H1 (cell line): ENCODE measurements at regions not wholly inside any gene's neighbourhood (a gene's known extent, or its start where the extent isn't known, plus 50 kb on each side); places are given as distances from the start of the nearest gene placed in this dataset.
A peak's percentile ranks its signal among the peaks of the same experiment; 100 is the strongest.

ENCODE experiments used
- CTCF ChIA-PET: fragments of 300-600 bp; sonication (Branson Sonifier 250); formaldehyde crosslinking; loops from one replicate; lab custom pipeline; 2021; ENCODE audit not compliant: partially characterized antibody; lab: Charles Lee
- POLR2A ChIA-PET: fragments of 300-600 bp; sonication (Branson Sonifier 250); formaldehyde crosslinking; loops from one replicate; lab custom pipeline; 2021; ENCODE audit warnings: inconsistent platforms; ENCODE audit not compliant: partially characterized antibody; lab: Charles Lee
- DNase-seq, 2 experiments: peaks; one replicate each; pipeline versions ENCODE4 v3.0.0 to v3.0.0-alpha.2; 2010 to 2022; ENCODE audit warnings: low spot score in 2 of 2, low read depth in 1 of 2, mixed read lengths in 1 of 2
- FAIRE-seq: peaks from 2 replicates; lab custom pipeline; 2011; peaks lifted over from hg19 to GRCh38; lab: Jason Lieb, UNC
- H2AFZ ChIP-seq: 2 replicates; pipeline ENCODE4 v1.8.1; 2012; ENCODE audit warnings: low read length, inconsistent platforms
- H2AK5ac ChIP-seq: 2 replicates; pipeline ENCODE4 v1.6.1; 2013; ENCODE audit warnings: low read depth, low read length
- H2BK120ac ChIP-seq: replicated peaks from 2 replicates; pipeline ENCODE3; 2013; ENCODE audit warnings: low read depth, low read length, inconsistent platforms
- H2BK12ac ChIP-seq: 2 replicates; pipeline ENCODE4 v1.6.1; 2013; ENCODE audit warnings: low read depth, low read length
- H2BK15ac ChIP-seq: 2 replicates; pipeline ENCODE4 v1.6.1; 2013; ENCODE audit warnings: low read length
- H2BK20ac ChIP-seq: 2 replicates; pipeline ENCODE4 v1.6.1; 2013; ENCODE audit warnings: low read length
- H2BK5ac ChIP-seq: 2 replicates; pipeline ENCODE4 v1.6.1; 2013; ENCODE audit warnings: low read depth, low read length
- H3K14ac ChIP-seq: 2 replicates; pipeline ENCODE4 v1.6.1; 2013; ENCODE audit warnings: inconsistent platforms; ENCODE audit not compliant: insufficient read length
- H3K18ac ChIP-seq: 2 replicates; pipeline ENCODE4 v1.6.1; 2013; ENCODE audit warnings: low read length; ENCODE audit errors: extremely low read depth
- H3K23ac ChIP-seq: 2 replicates; pipeline ENCODE4 v1.6.1; 2013; ENCODE audit warnings: inconsistent platforms; ENCODE audit not compliant: insufficient read length
- H3K23me2 ChIP-seq: 2 replicates; pipeline ENCODE4 v1.6.1; 2013; ENCODE audit warnings: low read depth, low read length
- H3K27ac ChIP-seq: 2 replicates; pipeline ENCODE4 v1.6.1; 2011; ENCODE audit warnings: low read depth, low read length, inconsistent platforms
- H3K27me3 ChIP-seq, 4 experiments: replicated peaks in 1 of 4; 1 replicate in 1 of 4; 2 replicates in 3 of 4; pipeline versions ENCODE4 v1.6.1 to v1.8.1; 2011 to 2013; ENCODE audit warnings: low read length in 3 of 4, mild to moderate bottlenecking in 3 of 4, inconsistent platforms in 2 of 4, mixed read lengths in 2 of 4, moderate library complexity in 1 of 4; ENCODE audit not compliant: control insufficient read depth in 3 of 4, insufficient read depth in 3 of 4; ENCODE audit errors: extremely low read depth in 1 of 4
- H3K36me3 ChIP-seq, 4 experiments: 2 replicates each; pipeline versions ENCODE4 v1.6.1 to v1.8.1; 2011 to 2013; ENCODE audit warnings: mild to moderate bottlenecking in 4 of 4, low read length in 3 of 4, moderate library complexity in 2 of 4, control low read depth in 1 of 4, inconsistent platforms in 1 of 4; ENCODE audit not compliant: insufficient read depth in 4 of 4, control insufficient read depth in 2 of 4
- H3K4ac ChIP-seq: replicated peaks from 2 replicates; pipeline ENCODE3; 2013; ENCODE audit warnings: low read length, low read depth, mixed read lengths, inconsistent platforms; ENCODE audit not compliant: insufficient read length
- H3K4me1 ChIP-seq, 4 experiments: replicated peaks in 1 of 4; 1 replicate in 1 of 4; 2 replicates in 3 of 4; pipeline versions ENCODE4 v1.6.1 to v1.8.1; 2011 to 2013; ENCODE audit warnings: low read length in 3 of 4, inconsistent platforms in 2 of 4, mixed read lengths in 1 of 4; ENCODE audit not compliant: insufficient read depth in 4 of 4, control insufficient read depth in 3 of 4
- H3K4me2 ChIP-seq, 2 experiments: 2 replicates each; pipeline versions ENCODE4 v1.6.1 to v1.8.1; 2011 to 2013; ENCODE audit warnings: low read depth in 2 of 2, low read length in 2 of 2, control low read depth in 1 of 2, inconsistent platforms in 1 of 2, mild to moderate bottlenecking in 1 of 2; ENCODE audit not compliant: insufficient read depth in 1 of 2
- H3K4me3 ChIP-seq, 4 experiments: fragments of 200-600, 300-600 bp in 1 of 4; sonication (generic), shearing (Covaris generic), sonication (Bioruptor Twin) in 1 of 4; 2 replicates each; pipeline versions ENCODE4 v1.5.1 to v1.8.1; 2011 to 2016; ENCODE audit warnings: low read length in 4 of 4, low read depth in 3 of 4, control low read depth in 2 of 4, inconsistent platforms in 2 of 4, mild to moderate bottlenecking in 2 of 4, mixed read lengths in 1 of 4, moderate library complexity in 1 of 4; ENCODE audit not compliant: insufficient read depth in 2 of 4; ENCODE audit errors: extremely low read depth in 1 of 4
- H3K56ac ChIP-seq: replicated peaks from 2 replicates; pipeline ENCODE3; 2013; ENCODE audit warnings: low read depth, mild to moderate bottlenecking, mixed read lengths, low read length, inconsistent platforms; ENCODE audit not compliant: insufficient read length
- H3K79me1 ChIP-seq: 2 replicates; pipeline ENCODE4 v1.6.1; 2013; ENCODE audit warnings: low read depth, low read length, control low read depth
- H3K79me2 ChIP-seq, 2 experiments: 2 replicates each; pipeline versions ENCODE4 v1.6.1 to v1.8.1; 2012 to 2013; ENCODE audit warnings: low read length in 2 of 2, mild to moderate bottlenecking in 2 of 2, inconsistent platforms in 1 of 2; ENCODE audit not compliant: insufficient read depth in 2 of 2, control insufficient read depth in 1 of 2
- H3K9ac ChIP-seq, 4 experiments: replicated peaks in 1 of 4; 1 replicate in 1 of 4; 2 replicates in 3 of 4; pipeline versions ENCODE4 v1.6.1 to v1.8.1; 2011 to 2013; ENCODE audit warnings: low read depth in 3 of 4, low read length in 3 of 4, control low read depth in 2 of 4, mild to moderate bottlenecking in 2 of 4, moderate library complexity in 2 of 4, inconsistent platforms in 1 of 4; ENCODE audit errors: extremely low read depth in 1 of 4
- H3K9me3 ChIP-seq, 2 experiments: 2 replicates each; pipeline versions ENCODE4 v1.6.1 to v1.8.1; 2012 to 2013; ENCODE audit warnings: mild to moderate bottlenecking in 2 of 2, moderate library complexity in 2 of 2, control low read depth in 1 of 2, inconsistent platforms in 1 of 2, low read depth in 1 of 2, low read length in 1 of 2, mixed read lengths in 1 of 2; ENCODE audit not compliant: insufficient read depth in 2 of 2
- H4K20me1 ChIP-seq, 2 experiments: replicated peaks in 1 of 2; 2 replicates each; pipeline versions ENCODE3 to v1.8.1; 2011 to 2013; ENCODE audit warnings: inconsistent platforms in 2 of 2, low read length in 2 of 2, mild to moderate bottlenecking in 1 of 2; ENCODE audit not compliant: insufficient read depth in 2 of 2, control insufficient read depth in 1 of 2
- H4K5ac ChIP-seq: 2 replicates; pipeline ENCODE4 v1.6.1; 2013; ENCODE audit warnings: low read length, low read depth, mixed read lengths, inconsistent platforms; ENCODE audit not compliant: insufficient read length
- H4K8ac ChIP-seq: 2 replicates; pipeline ENCODE4 v1.8.0; 2013; ENCODE audit warnings: mild to moderate bottlenecking, moderate library complexity, low read length, inconsistent platforms; ENCODE audit not compliant: insufficient read depth; ENCODE audit errors: extremely low read depth
- H4K91ac ChIP-seq: replicated peaks from 2 replicates; pipeline ENCODE3; 2013; ENCODE audit warnings: low read length, mixed read lengths, inconsistent platforms; ENCODE audit not compliant: insufficient read length
- TCF12 ChIP-seq: IDR thresholded peaks from 2 replicates; pipeline ENCODE4 v1.6.1; 2011; ENCODE audit warnings: low read depth, mild to moderate bottlenecking, low read length
- WGBS, 2 experiments: shearing (Covaris generic) in 1 of 2; methylation state at CpG; one replicate each; pipeline versions ENCODE4 v1.1.6 to v1.1.7; 2013 to 2015; ENCODE audit warnings: low lambda C conversion rate in 2 of 2, mixed read lengths in 2 of 2, inconsistent platforms in 1 of 2, low coverage in 1 of 2, missing lambda C conversion rate in 1 of 2; ENCODE audit not compliant: insufficient replicate concordance in 2 of 2, insufficient coverage in 1 of 2, insufficient read length in 1 of 2; ENCODE audit errors: extremely low coverage in 1 of 2, missing lambda C conversion rate in 1 of 2; 5-methylcytosine and 5-hydroxymethylcytosine counted together

GRCh38 chr22:20650294-20651207, 123.4 kb upstream of the SERPIND1 start:
- H3K18ac ChIP-seq = no peak overlapping the region; the same call in 1 of the 2 replicates
- peak overlapping the region; percentile 28; the same call in 1 of the 2 replicates for H2AK5ac ChIP-seq
- no peaks in the 10 kb centered on the region for H3K4me1 ChIP-seq
- no peak overlapping the region for H3K4me3 ChIP-seq
- no peak overlapping the region for H4K5ac ChIP-seq
- WGBS, 2 experiments = 82% methylated on average over 13 of the region's 13 CpGs; no CpG with 5 or more reads in 1 of the 2 experiments
- H4K8ac ChIP-seq = no peak overlapping the region
- H3K9me3 ChIP-seq = no peaks in the 10 kb centered on the region
- DNase-seq (peak in 1 of 2 experiments; percentile 32), FAIRE-seq (no peak)
- ChIA-PET POLR2A (interaction anchor here (0.7 to 0.9 kb wide), 2 partner anchors 15 to 27 kb away, joined by 3 to 4 read pairs; no protein-coding TSS in a partner anchor), CTCF (interaction anchor here (0.9 to 1.4 kb wide), 2 partner anchors 86 to 118 kb away, joined by 3 to 4 read pairs; no protein-coding TSS in a partner anchor)
- H3K23ac ChIP-seq = no peak overlapping the region
- H4K20me1 ChIP-seq = no peaks in the 10 kb centered on the region
- no peak overlapping the region for H2BK15ac ChIP-seq
- no peak overlapping the region for H3K4me2 ChIP-seq
- H3K27ac ChIP-seq = no peak overlapping the region
- no peaks in the 10 kb centered on the region for H3K79me2 ChIP-seq
- H3K4ac ChIP-seq = no peak overlapping the region
- no peak overlapping the region for H2AFZ ChIP-seq
- no peak overlapping the region for H3K9ac ChIP-seq
- H3K56ac ChIP-seq = no peak overlapping the region
- no peaks in the 10 kb centered on the region for H3K23me2 ChIP-seq
- H3K79me1 ChIP-seq = no peaks in the 10 kb centered on the region
- no peak overlapping the region for H2BK120ac ChIP-seq
- H4K91ac ChIP-seq = no peak overlapping the region
- H2BK5ac ChIP-seq = no peak overlapping the region
- no peak overlapping the region for H3K14ac ChIP-seq
- H3K36me3 ChIP-seq = no peaks in the 10 kb centered on the region
- H3K27me3 ChIP-seq = no peaks in the 10 kb centered on the region
- no peak overlapping the region for H2BK12ac ChIP-seq
- H2BK20ac ChIP-seq = no peak overlapping the region
- TF ChIP-seq TCF12 = no peak
